ENCODE measurements at regions not wholly inside any gene's neighbourhood (a gene's known extent, or its start where the extent isn't known, plus 50 kb on each side); places are given as distances from the start of the nearest gene placed in this dataset.
"Not testable (repeated sequence)": the region's sequence is repeated elsewhere in the genome, so short reads cannot be mapped to it uniquely, and the experiment has no call there.

GRCh38 chr16:5781436-5781835, 683.8 kb upstream of the EEF2KMT start:
- no peak for DNase-seq
- in situ Hi-C loops (cut with MboI; ENCODE audit: low pct_unique_long_range_greater_than_20kb, low sequenced_read_pairs), result no loop called here

- no peak for DNase-seq
- in situ Hi-C loops (cut with MboI; ENCODE audit: low pct_unique_long_range_greater_than_20kb, low sequenced_read_pairs), result no loop called here
Measured at GRCh38 chr16:5776876-5777275, 679.3 kb upstream of the EEF2KMT start.

GRCh38 chr16:5775916-5776315, 678.3 kb upstream of the EEF2KMT start:
- in situ Hi-C loops (cut with MboI; ENCODE audit: low pct_unique_long_range_greater_than_20kb, low sequenced_read_pairs), result no loop called here
- DNase-seq, result no peak

GRCh38 chr16:5770118-5770517, 672.5 kb upstream of the EEF2KMT start:
- in situ Hi-C loops (cut with MboI; ENCODE audit: low pct_unique_long_range_greater_than_20kb, low sequenced_read_pairs), result no loop called here
- no peak for DNase-seq

- in situ Hi-C loops (cut with MboI; ENCODE audit: low pct_unique_long_range_greater_than_20kb, low sequenced_read_pairs), result no loop called here
Measured at GRCh38 chr16:5769513-5769912, 671.9 kb upstream of the EEF2KMT start.

GRCh38 chr16:5768445-5768844, 670.9 kb upstream of the EEF2KMT start:
- in situ Hi-C loops (cut with MboI; ENCODE audit: low pct_unique_long_range_greater_than_20kb, low sequenced_read_pairs), result no loop called here
- no peak for DNase-seq

More at GRCh38 chr16:5769513-5769912, 671.9 kb upstream of the EEF2KMT start:
- no peak for DNase-seq

GRCh38 chr16:5763176-5763575, 665.6 kb upstream of the EEF2KMT start:
- in situ Hi-C loops (cut with MboI; ENCODE audit: low pct_unique_long_range_greater_than_20kb, low sequenced_read_pairs), result no loop called here
- no peak for DNase-seq

- DNase-seq, result no peak
- in situ Hi-C loops (cut with MboI; ENCODE audit: low pct_unique_long_range_greater_than_20kb, low sequenced_read_pairs), result no loop called here
Measured at GRCh38 chr16:5762362-5762761, 664.8 kb upstream of the EEF2KMT start.

GRCh38 chr16:5761592-5761991, 664.0 kb upstream of the EEF2KMT start:
- no peak for DNase-seq
- in situ Hi-C loops (cut with MboI; ENCODE audit: low pct_unique_long_range_greater_than_20kb, low sequenced_read_pairs), result no loop called here

GRCh38 chr16:5758281-5758680, 660.7 kb upstream of the EEF2KMT start:
- in situ Hi-C loops (cut with MboI; ENCODE audit: low pct_unique_long_range_greater_than_20kb, low sequenced_read_pairs), result no loop called here
- no peak for DNase-seq

- in situ Hi-C loops (cut with MboI; ENCODE audit: low pct_unique_long_range_greater_than_20kb, low sequenced_read_pairs), result no loop called here
- DNase-seq, result no peak
Measured at GRCh38 chr16:5756969-5757368, 659.4 kb upstream of the EEF2KMT start.

GRCh38 chr16:5753381-5753780, 655.8 kb upstream of the EEF2KMT start:
- in situ Hi-C loops (cut with MboI; ENCODE audit: low pct_unique_long_range_greater_than_20kb, low sequenced_read_pairs), result no loop called here
- no peak for DNase-seq

- no peak for DNase-seq
- in situ Hi-C loops (cut with MboI; ENCODE audit: low pct_unique_long_range_greater_than_20kb, low sequenced_read_pairs), result no loop called here
Measured at GRCh38 chr16:5751216-5751615, 653.6 kb upstream of the EEF2KMT start.

- in situ Hi-C loops (cut with MboI; ENCODE audit: low pct_unique_long_range_greater_than_20kb, low sequenced_read_pairs); DNase-seq: not testable (repeated sequence)
Measured at GRCh38 chr16:5750439-5750838, 652.8 kb upstream of the EEF2KMT start.

- in situ Hi-C loops (cut with MboI; ENCODE audit: low pct_unique_long_range_greater_than_20kb, low sequenced_read_pairs), result no loop called here
- DNase-seq, result no peak
Measured at GRCh38 chr16:5738586-5738985, 641.0 kb upstream of the EEF2KMT start.

- in situ Hi-C loops (cut with MboI; ENCODE audit: low pct_unique_long_range_greater_than_20kb, low sequenced_read_pairs), result no loop called here
- DNase-seq, result no peak
Measured at GRCh38 chr16:5736209-5736930, 638.8 kb upstream of the EEF2KMT start.

- in situ Hi-C loops (cut with MboI; ENCODE audit: low pct_unique_long_range_greater_than_20kb, low sequenced_read_pairs), result no loop called here
- no peak for DNase-seq
Measured at GRCh38 chr16:5735444-5735843, 637.8 kb upstream of the EEF2KMT start.

- no peak for DNase-seq
- in situ Hi-C loops (cut with MboI; ENCODE audit: low pct_unique_long_range_greater_than_20kb, low sequenced_read_pairs), result no loop called here
Measured at GRCh38 chr16:5730783-5731182, 633.2 kb upstream of the EEF2KMT start.

GRCh38 chr16:5722116-5722619, 624.6 kb upstream of the EEF2KMT start:
- in situ Hi-C loops (cut with MboI; ENCODE audit: low pct_unique_long_range_greater_than_20kb, low sequenced_read_pairs), result no loop called here

GRCh38 chr16:5715155-5715554, 617.6 kb upstream of the EEF2KMT start:
- in situ Hi-C loops (cut with MboI; ENCODE audit: low pct_unique_long_range_greater_than_20kb, low sequenced_read_pairs), result no loop called here
- no peak for DNase-seq

More at GRCh38 chr16:5722116-5722619, 624.6 kb upstream of the EEF2KMT start:
- DNase-seq, result no peak

- in situ Hi-C loops (cut with MboI; ENCODE audit: low pct_unique_long_range_greater_than_20kb, low sequenced_read_pairs), result no loop called here
- DNase-seq, result peak; percentile 14
Measured at GRCh38 chr16:5709889-5710288, 612.3 kb upstream of the EEF2KMT start.

Data from KBM-7 (cell line).